GM10266 (cell line): ENCODE measurements at regions not wholly inside any gene's neighbourhood (a gene's known extent, or its start where the extent isn't known, plus 50 kb on each side); places are given as distances from the start of the nearest gene placed in this dataset.

ENCODE experiments used
- DNase-seq: peaks from one replicate; pipeline ENCODE4 v3.0.0; 2012; ENCODE audit errors: extremely low spot score
- CTCF ChIP-seq: IDR thresholded peaks from 2 replicates; pipeline ENCODE4 v1.5.1; 2012; ENCODE audit warnings: mild to moderate bottlenecking, low read depth; ENCODE audit not compliant: control insufficient read depth, insufficient read depth; ENCODE audit errors: missing control alignments

- no peak for DNase-seq
- no peak for TF ChIP-seq CTCF
These were observed 201.7 kb upstream of the MSX2 start for GRCh38 chr5:174522480-174523260.

- no peak for DNase-seq
- TF ChIP-seq CTCF, result no peak
These were observed 200.9 kb upstream of the MSX2 start for GRCh38 chr5:174523311-174524071.

DNA sequence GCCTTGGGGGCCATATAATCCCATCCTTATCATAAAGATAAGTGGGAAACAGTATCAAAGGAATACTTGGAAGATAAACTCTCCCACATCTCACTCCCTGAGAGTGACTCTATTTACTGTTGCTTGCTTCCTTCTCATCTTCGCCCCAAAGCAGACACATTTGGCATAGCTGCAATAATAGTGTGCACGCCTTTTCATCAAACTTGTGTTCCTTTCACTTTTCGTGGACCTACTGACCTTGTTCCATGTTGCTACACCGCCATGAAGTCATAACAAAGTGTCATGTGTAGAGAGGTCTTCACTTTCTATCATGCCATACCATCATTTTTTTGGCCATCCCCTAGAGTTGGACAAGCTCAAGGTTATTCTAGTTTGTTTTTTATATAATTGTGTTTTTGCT is 200.0 kb upstream of the MSX2 start:
- no peak for DNase-seq
- no peak for TF ChIP-seq CTCF

DNA sequence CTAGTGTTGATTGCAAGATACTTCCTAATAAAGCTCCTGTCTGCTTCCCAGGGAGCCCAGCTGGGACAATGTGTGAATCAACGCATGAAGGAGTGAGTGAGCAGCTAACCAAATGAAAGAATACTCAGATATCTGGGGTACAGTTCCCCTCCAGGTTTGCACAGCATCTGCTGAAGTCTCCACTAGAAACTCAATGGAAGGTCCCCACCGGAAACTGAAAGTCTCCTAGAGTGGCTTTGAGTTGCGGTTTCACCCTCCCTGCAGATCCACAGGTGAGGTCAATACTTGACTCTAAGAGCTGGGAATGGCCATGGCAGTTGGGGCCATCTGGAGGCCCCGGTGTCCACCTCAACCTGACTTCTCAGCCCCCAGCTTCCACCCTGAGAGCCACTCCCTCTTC is 198.2 kb upstream of the MSX2 start:
- TF ChIP-seq CTCF, result no peak
- no peak for DNase-seq

DNA sequence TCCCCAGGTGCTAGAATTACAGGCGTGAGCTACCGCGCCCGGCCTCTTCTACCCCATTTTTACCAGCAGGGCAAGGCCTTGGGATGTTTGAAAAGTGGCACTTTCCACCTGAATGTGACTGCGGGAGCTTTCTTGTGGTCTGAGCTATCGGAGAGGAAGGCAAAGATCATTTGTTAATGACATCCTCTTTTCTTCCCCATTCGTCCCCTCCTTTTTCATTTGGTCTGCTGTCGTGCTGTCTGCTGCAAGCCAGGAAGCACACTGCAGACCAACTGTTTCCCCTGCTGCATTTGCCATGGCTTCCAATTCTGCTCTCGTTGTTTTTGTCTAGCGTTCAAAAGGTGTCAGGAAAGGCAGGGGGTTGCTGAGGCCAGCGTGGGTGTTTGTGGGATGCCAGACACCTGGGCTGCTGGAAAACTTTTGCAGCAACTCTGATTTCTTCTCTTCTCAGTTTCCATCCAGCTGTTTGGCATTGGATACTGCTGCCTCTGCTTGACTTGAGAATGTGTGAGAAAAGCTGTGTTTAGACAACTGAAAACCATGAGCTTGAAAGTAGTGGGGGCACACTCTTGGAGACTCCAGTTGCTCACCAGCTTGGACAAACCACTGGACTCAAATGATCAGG is 196.4 kb upstream of the MSX2 start:
- TF ChIP-seq CTCF, result no peak
- DNase-seq, result no peak

GRCh38 chr5:174528821-174529544 is 195.4 kb upstream of the MSX2 start:
- TF ChIP-seq CTCF, result no peak

More at GRCh38 chr5:174528821-174529544, 195.4 kb upstream of the MSX2 start:
- DNase-seq, result no peak
